GM12875 (cell line): ENCODE measurements at regions not wholly inside any gene's neighbourhood (a gene's known extent, or its start where the extent isn't known, plus 50 kb on each side); places are given as distances from the start of the nearest gene placed in this dataset.
"Not testable (repeated sequence)": the region's sequence is repeated elsewhere in the genome, so short reads cannot be mapped to it uniquely, and the experiment has no call there.

Experiments
- H3K4me3 ChIP-seq: one replicate; pipeline ENCODE4 v1.5.1; 2011; ENCODE audit warnings: low read depth, low read length, control low read depth
- CTCF ChIP-seq: IDR thresholded peaks from 2 replicates; pipeline ENCODE4 v1.5.1; 2011; ENCODE audit warnings: low read depth, mild to moderate bottlenecking, control low read depth, inconsistent platforms, low read length, moderate library complexity, borderline replicate concordance; ENCODE audit not compliant: insufficient read depth

- no peak for TF ChIP-seq CTCF
- no peak overlapping the region for H3K4me3 ChIP-seq
These were observed 579.1 kb downstream of the KCTD12 start for GRCh38 chr13:76307142-76307541.

GRCh38 chr13:76300688-76301087, 585.5 kb downstream of the KCTD12 start:
- no peak overlapping the region for H3K4me3 ChIP-seq
- TF ChIP-seq CTCF: no peak

GRCh38 chr13:76297331-76297730, 588.9 kb downstream of the KCTD12 start:
- no peak for TF ChIP-seq CTCF
- H3K4me3 ChIP-seq: no peak overlapping the region

GRCh38 chr13:76296751-76297150, 589.5 kb downstream of the KCTD12 start:
- no peak overlapping the region for H3K4me3 ChIP-seq
- no peak for TF ChIP-seq CTCF

- H3K4me3 ChIP-seq: not testable (repeated sequence)
These were observed 591.2 kb downstream of the KCTD12 start for GRCh38 chr13:76295020-76295419.

- no peak for TF ChIP-seq CTCF
- H3K4me3 ChIP-seq: no peak overlapping the region
These were observed 592.5 kb downstream of the KCTD12 start for GRCh38 chr13:76293751-76294150.

GRCh38 chr13:76293346-76293745, 592.9 kb downstream of the KCTD12 start:
- no peak overlapping the region for H3K4me3 ChIP-seq
- TF ChIP-seq CTCF: no peak

- TF ChIP-seq CTCF: no peak
- H3K4me3 ChIP-seq: no peak overlapping the region
These were observed 593.5 kb downstream of the KCTD12 start for GRCh38 chr13:76292726-76293125.
